Neural progenitor cell (in vitro differentiated cells): ENCODE measurements at regions not wholly inside any gene's neighbourhood (a gene's known extent, or its start where the extent isn't known, plus 50 kb on each side); places are given as distances from the start of the nearest gene placed in this dataset.

Experiments
- DNase-seq: peaks from one replicate; pipeline ENCODE4 v3.0.0-alpha.2; 2016; ENCODE audit warnings: low spot score
- H2AFZ ChIP-seq: fragments of 200-600 bp; sonication (generic); replicated peaks from 2 replicates; pipeline ENCODE4 v1.6.1; 2016; ENCODE audit warnings: antibody characterized with exemption
- H3F3A ChIP-seq: fragments of 200-600 bp; sonication (generic); 2 replicates; pipeline ENCODE4 v1.6.1; 2016; ENCODE audit warnings: antibody characterized with exemption, low read depth
- H3K27ac ChIP-seq: fragments of 200-600 bp; sonication (generic); 2 replicates; pipeline ENCODE4 v1.5.1; 2016; ENCODE audit warnings: mild to moderate bottlenecking
- H3K27me3 ChIP-seq: fragments of 200-600 bp; sonication (generic); 2 replicates; pipeline ENCODE4 v1.6.1; 2016; ENCODE audit warnings: mild to moderate bottlenecking, moderate library complexity
- H3K36me3 ChIP-seq: fragments of 200-600 bp; sonication (generic); 2 replicates; pipeline ENCODE4 v1.5.1; 2016
- H3K4me1 ChIP-seq: fragments of 200-600 bp; sonication (generic); 2 replicates; pipeline ENCODE4 v1.6.1; 2016; ENCODE audit warnings: mixed run types
- H3K4me2 ChIP-seq: fragments of 200-600 bp; sonication (generic); 2 replicates; pipeline ENCODE4 v1.6.1; 2016
- H3K4me3 ChIP-seq: fragments of 200-600 bp; sonication (generic); 2 replicates; pipeline ENCODE4 v1.5.1; 2016
- H3K79me2 ChIP-seq: fragments of 200-600 bp; sonication (generic); 2 replicates; pipeline ENCODE4 v1.6.1; 2016; ENCODE audit warnings: low read depth
- H3K9ac ChIP-seq: fragments of 200-600 bp; sonication (generic); 2 replicates; pipeline ENCODE4 v1.6.1; 2016
- H3K9me3 ChIP-seq: fragments of 200-600 bp; sonication (generic); 2 replicates; pipeline ENCODE4 v1.5.1; 2016; ENCODE audit warnings: low read depth
- H4K20me1 ChIP-seq: fragments of 200-600 bp; sonication (generic); 2 replicates; pipeline ENCODE4 v1.6.1; 2016; ENCODE audit warnings: low read depth
- H3K27ac Mint-ChIP-seq: 3 replicates; pipeline ENCODE4 v1.8.0; 2021; ENCODE audit warnings: mixed read lengths
- H3K27me3 Mint-ChIP-seq: 2 replicates; pipeline ENCODE4 v1.8.0; 2022; ENCODE audit warnings: low read depth, mild to moderate bottlenecking, inconsistent platforms, moderate library complexity, mixed read lengths; ENCODE audit not compliant: insufficient read depth
- H3K36me3 Mint-ChIP-seq: 3 replicates; pipeline ENCODE4 v1.8.0; 2021; ENCODE audit warnings: mixed read lengths
- H3K4me1 Mint-ChIP-seq: 3 replicates; pipeline ENCODE4 v1.8.0; 2021; ENCODE audit warnings: mixed read lengths
- H3K4me3 Mint-ChIP-seq: 3 replicates; pipeline ENCODE4 v1.8.0; 2021; ENCODE audit warnings: mild to moderate bottlenecking, moderate library complexity, mixed read lengths
- H3K9me3 Mint-ChIP-seq: 3 replicates; pipeline ENCODE4 v1.8.0; 2020; ENCODE audit warnings: mixed read lengths
- CTCF ChIP-seq: fragments of 200-600 bp; sonication (generic); IDR thresholded peaks from 2 replicates; pipeline ENCODE4 v1.5.1; 2017; ENCODE audit warnings: antibody characterized with exemption, mild to moderate bottlenecking
- EZH2 ChIP-seq: fragments of 200-600 bp; sonication (generic); IDR thresholded peaks from 2 replicates; pipeline ENCODE4 v1.6.1; 2017; ENCODE audit warnings: antibody characterized with exemption, mild to moderate bottlenecking, moderate library complexity
- EZH2phosphoT487 ChIP-seq: fragments of 200-600 bp; sonication (generic); IDR thresholded peaks from 2 replicates; pipeline ENCODE4 v1.6.1; 2017; ENCODE audit warnings: antibody characterized with exemption

- Histone ChIP-seq H3K79me2 (no peaks in the 10 kb centered on the region), H3F3A (no peaks in the 10 kb centered on the region), H3K9me3 (no peaks in the 10 kb centered on the region), H3K9ac (no peak overlapping the region), H3K27ac (no peak overlapping the region), H2AFZ (peak overlapping the region; percentile 61), H3K4me3 (no peak overlapping the region), H3K36me3 (no peaks in the 10 kb centered on the region), H3K4me1 (peaks cover 10% of the 10 kb centered on the region), H4K20me1 (no peaks in the 10 kb centered on the region), H3K27me3 (no peaks in the 10 kb centered on the region), H3K4me2 (no peak overlapping the region)
- H3K27me3 Mint-ChIP-seq: peaks cover 4% of the 10 kb centered on the region
- H3K9me3 Mint-ChIP-seq: peaks cover 3% of the 10 kb centered on the region
- no peak overlapping the region for H3K27ac Mint-ChIP-seq
- no peak overlapping the region for H3K4me3 Mint-ChIP-seq
- no peak for DNase-seq
- TF ChIP-seq CTCF (no peak), EZH2phosphoT487 (no peak), EZH2 (no peak)
- H3K36me3 Mint-ChIP-seq: peaks cover 3% of the 10 kb centered on the region
- peaks cover 8% of the 10 kb centered on the region for H3K4me1 Mint-ChIP-seq
These were observed 132.5 kb upstream of the NFIA start for GRCh38 chr1:60949826-60950197.

DNA sequence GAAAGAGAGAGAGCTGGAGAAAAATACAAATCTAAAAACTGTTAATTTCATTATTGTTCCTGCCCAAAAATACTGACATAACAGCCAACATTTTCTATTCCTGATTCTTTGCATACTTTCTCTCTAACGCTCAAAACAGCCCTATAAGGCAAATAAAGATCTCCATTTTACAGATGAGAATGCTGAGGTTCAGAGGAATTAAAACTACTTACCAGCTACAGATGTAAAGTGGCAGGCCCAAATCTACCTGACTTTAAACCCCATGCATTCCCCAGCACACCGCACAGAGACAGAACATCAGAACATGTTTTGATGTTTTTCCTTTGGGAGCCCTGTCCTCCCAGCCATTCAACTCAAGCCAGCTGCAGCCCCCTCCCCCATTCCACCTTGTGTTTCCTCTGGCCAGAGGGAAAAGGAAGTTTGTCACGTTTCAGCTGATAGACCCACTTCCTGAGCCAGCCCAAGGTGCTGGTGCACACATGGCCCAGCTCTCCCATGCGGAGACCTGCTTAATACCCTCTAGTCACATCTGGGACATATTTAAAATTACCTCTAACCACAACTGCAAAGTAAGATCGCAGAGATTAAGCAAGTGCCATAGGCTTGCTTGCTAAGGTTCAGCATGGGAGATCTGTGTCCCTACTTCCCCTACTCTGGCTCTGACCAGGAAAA is 133.1 kb upstream of the NFIA start:
- H3K4me2 ChIP-seq: no peak overlapping the region
- peaks cover 4% of the 10 kb centered on the region for H3K27me3 Mint-ChIP-seq
- H3K27ac Mint-ChIP-seq: no peak overlapping the region
- peaks cover 8% of the 10 kb centered on the region for H3K4me1 Mint-ChIP-seq
- H2AFZ ChIP-seq: peak overlapping the region; percentile 61
- H3K9me3 Mint-ChIP-seq: no peaks in the 10 kb centered on the region
- no peak overlapping the region for H3K4me3 Mint-ChIP-seq
- H3K36me3 ChIP-seq: no peaks in the 10 kb centered on the region
- H3K9me3 ChIP-seq: no peaks in the 10 kb centered on the region
- H3K4me3 ChIP-seq: no peak overlapping the region
- H4K20me1 ChIP-seq: no peaks in the 10 kb centered on the region
- H3K36me3 Mint-ChIP-seq: no peaks in the 10 kb centered on the region
- H3K27ac ChIP-seq: no peak overlapping the region
- TF ChIP-seq EZH2 (no peak), EZH2phosphoT487 (no peak), CTCF (no peak)
- no peak for DNase-seq
- no peaks in the 10 kb centered on the region for H3K27me3 ChIP-seq
- no peaks in the 10 kb centered on the region for H3F3A ChIP-seq
- peaks cover 10% of the 10 kb centered on the region for H3K4me1 ChIP-seq
- no peak overlapping the region for H3K9ac ChIP-seq
- H3K79me2 ChIP-seq: no peaks in the 10 kb centered on the region

GRCh38 chr1:60948486-60948885 is 133.9 kb upstream of the NFIA start:
- Histone ChIP-seq H3K36me3 (no peaks in the 10 kb centered on the region), H3K9me3 (no peaks in the 10 kb centered on the region), H3K4me3 (no peak overlapping the region), H4K20me1 (no peaks in the 10 kb centered on the region), H3K4me1 (peaks cover 10% of the 10 kb centered on the region), H3K27me3 (no peaks in the 10 kb centered on the region), H3K4me2 (no peak overlapping the region), H3K27ac (no peak overlapping the region), H2AFZ (no peak overlapping the region), H3F3A (no peaks in the 10 kb centered on the region), H3K79me2 (no peaks in the 10 kb centered on the region), H3K9ac (no peak overlapping the region)
- TF ChIP-seq EZH2phosphoT487 (no peak), CTCF (no peak), EZH2 (no peak)
- H3K4me3 Mint-ChIP-seq: no peak overlapping the region
- no peak overlapping the region for H3K27ac Mint-ChIP-seq
- no peaks in the 10 kb centered on the region for H3K36me3 Mint-ChIP-seq
- DNase-seq: no peak
- H3K27me3 Mint-ChIP-seq: peaks cover 4% of the 10 kb centered on the region
- no peaks in the 10 kb centered on the region for H3K9me3 Mint-ChIP-seq
- H3K4me1 Mint-ChIP-seq: peaks cover 9% of the 10 kb centered on the region
